Kidney capillary endothelial cell (primary cell): ENCODE measurements at regions not wholly inside any gene's neighbourhood (a gene's known extent, or its start where the extent isn't known, plus 50 kb on each side); places are given as distances from the start of the nearest gene placed in this dataset.
A peak's percentile ranks its signal among the peaks of the same experiment; 100 is the strongest.

Experiments
- DNase-seq: peaks from one replicate; pipeline ENCODE4 v3.0.0-alpha.2; 2018; ENCODE audit warnings: low spot score

DNA sequence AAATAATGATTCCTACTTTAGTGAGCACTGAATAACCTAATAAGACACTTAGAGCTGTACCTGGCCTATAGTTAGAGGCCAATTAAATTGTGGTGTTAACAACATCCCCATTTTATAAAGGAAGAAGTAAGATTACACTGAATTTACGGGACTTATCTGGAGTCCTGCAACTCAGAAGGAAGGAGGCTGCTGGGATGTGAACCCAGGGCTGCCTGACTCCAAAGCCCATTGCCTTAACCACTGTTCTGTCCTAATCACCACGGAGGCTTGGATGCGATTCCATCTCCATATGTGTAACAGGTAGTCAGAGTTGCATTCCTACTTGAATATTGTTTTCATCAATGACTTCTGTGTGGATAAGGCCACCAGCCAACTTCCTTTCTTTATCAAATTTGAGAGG is 168.9 kb downstream of the SOCS6 start:
- no peak for DNase-seq

DNA sequence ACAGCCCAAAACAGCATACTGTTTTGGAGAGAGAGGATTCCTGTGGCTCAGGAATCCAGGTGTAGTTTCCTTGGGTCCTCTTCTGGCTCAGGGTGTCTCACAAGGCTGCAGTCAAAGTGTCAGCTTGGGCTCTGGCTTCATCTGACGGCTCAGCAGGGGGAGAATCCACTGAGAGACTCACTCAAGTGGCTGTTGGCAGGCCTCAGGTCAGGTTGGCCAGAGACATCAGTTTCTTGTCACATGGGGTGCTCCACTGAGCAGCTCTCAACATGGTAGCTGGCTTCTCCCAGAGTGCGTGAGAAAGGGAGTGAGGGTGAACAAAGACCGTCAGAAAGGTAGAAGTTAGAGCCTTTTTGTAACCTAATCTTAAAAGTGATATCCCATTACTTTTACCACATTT is 168.4 kb downstream of the SOCS6 start:
- no peak for DNase-seq

DNA sequence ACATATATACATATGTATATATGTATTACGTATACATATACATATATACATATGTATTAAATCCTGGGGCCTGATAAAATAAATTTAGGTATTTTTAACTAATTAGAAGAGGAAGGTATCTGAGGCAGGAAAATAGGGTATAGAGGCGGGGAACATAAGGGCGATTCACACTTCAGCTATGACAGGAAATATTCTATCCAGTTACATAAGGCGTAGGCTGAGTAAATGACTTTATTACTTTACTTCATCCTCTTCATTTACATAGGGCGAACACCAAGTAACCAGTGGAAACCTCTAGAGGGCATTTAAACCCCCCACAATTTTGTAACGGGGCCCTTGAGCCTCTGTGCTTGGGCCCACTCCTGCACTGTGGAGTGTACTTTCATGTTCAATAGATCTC is 167.5 kb downstream of the SOCS6 start:
- DNase-seq, result no peak

- no peak for DNase-seq
These were observed 166.9 kb downstream of the SOCS6 start for GRCh38 chr18:70455731-70456130.

- DNase-seq, result peak; percentile 69
These were observed 166.0 kb downstream of the SOCS6 start for GRCh38 chr18:70454704-70455322.

GRCh38 chr18:70453058-70453775 is 164.4 kb downstream of the SOCS6 start:
- no peak for DNase-seq

GRCh38 chr18:70452501-70452900 is 163.7 kb downstream of the SOCS6 start:
- DNase-seq, result no peak

DNA sequence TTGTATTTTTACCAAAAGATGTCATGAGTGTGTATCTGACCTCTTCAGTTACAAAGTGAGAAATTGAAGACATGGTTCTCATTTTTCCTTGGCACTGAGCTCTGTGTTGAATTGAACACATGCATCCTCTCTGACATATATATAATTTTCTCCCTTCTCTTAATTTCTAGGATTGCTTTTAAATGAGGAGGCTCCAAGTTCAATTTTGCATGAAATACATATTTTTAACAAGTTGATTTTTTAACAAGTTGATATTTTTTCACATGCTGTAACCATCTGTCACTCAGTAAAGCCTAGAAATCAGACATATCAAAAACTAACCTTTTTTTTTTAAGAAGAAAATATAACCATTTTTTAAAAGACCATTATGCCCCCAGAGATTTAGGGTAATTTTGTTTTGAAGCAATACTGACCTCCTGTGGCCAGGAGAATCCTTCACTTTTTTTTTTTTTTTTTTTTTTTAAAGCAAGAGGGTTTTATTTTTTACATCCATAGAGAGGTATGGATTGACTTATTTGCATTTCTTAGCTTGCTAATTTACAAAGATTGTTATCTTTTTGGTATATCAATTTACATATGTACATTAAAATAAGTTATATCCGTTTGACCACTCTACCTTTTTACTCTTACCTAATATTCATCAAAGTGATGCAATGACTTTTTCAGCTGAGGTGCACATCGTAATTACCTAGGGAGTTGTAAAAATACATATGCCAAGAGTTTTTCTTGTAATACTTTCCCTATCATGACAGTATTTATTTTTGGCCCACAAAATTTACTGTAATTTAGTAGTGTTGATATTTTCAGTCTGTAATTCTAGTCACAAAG is 161.8 kb downstream of the SOCS6 start:
- DNase-seq, result no peak

DNA sequence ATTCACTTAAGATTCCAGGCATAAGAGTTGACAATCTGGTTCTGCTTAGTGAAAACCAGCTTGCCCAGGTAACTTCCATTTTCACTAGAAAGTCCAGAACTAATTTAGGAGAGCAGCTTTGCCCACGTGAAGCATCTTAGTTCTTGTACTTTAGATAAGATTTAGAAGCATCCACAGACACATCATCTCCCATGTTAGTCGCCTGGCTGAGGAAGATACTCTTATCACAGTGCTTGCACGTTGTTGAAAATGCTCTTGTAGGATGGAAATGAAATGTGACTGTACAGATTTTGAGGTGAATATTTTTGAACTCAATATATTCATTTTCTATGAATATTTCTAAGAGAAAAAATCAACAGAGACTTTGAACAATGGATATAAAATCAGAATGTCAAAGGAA is 159.7 kb downstream of the SOCS6 start:
- no peak for DNase-seq

DNA sequence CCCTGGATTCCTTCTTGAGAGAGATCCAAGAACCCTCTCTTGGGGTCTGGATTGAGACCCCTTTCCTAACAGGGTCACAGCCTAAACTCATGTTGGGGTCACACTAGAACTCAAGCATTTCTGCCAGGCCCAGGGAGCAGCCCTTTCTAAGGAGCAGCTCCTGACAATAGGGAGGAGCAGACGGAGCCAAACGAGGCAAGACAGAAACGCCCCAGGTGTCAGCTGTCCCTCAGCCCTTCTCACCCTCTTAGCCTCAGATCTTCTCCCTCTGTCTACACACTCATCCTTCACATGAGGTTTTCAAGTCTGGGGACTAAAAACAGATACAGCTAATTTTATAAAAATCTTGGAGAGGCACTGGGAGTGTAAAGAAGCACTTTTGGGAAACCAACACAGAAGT is 157.2 kb downstream of the SOCS6 start:
- DNase-seq, result no peak

GRCh38 chr18:70442933-70443332 is 154.1 kb downstream of the SOCS6 start:
- no peak for DNase-seq

DNA sequence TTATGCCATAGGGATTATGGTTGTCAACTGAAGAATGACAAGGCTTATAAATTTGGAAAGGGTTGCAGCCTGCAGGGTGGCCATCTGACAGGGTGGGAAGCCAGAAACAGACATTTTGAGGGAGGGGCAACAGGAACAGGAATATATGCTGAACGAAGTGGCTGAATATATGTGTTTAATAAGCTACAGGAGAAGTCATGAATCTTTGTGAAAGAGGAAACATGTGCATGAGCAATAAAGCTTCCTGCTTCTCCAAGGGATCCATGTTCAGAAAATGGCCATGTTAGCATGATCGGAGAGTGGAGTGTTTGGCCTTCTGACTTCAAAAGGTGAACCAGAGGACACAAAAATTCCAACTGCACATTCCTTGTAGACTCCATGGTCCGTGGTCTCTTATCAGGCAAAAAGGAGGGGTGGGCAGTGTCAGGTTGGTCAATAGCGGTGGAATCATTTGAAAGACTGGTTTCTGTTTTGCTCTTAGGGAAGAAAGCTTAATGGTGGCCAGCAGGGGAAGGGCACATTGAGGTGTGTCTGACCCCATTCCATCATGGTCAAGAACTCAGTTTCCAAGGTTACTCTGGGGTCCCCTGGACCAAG is 144.1 kb downstream of the SOCS6 start:
- no peak for DNase-seq

DNA sequence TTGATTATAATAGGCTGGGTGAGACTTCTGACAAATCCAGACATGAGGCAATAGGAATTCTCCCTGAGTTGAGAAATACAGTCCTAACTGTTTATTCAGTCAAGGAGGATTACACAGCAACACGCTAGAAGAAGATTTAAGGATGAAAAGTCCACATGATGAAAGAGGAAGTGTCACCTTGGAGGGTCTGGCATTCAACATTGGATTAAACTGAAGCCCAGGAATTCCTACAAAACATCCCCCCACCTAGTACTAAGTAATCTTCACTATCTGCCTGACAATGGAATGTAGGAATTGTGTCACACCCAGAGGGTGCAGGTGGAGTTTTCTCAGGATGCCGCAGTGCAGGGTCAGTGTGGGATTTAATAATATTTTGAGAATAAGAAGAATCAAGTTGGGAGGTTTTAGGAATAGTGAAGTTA is 142.4 kb downstream of the SOCS6 start:
- no peak for DNase-seq

DNA sequence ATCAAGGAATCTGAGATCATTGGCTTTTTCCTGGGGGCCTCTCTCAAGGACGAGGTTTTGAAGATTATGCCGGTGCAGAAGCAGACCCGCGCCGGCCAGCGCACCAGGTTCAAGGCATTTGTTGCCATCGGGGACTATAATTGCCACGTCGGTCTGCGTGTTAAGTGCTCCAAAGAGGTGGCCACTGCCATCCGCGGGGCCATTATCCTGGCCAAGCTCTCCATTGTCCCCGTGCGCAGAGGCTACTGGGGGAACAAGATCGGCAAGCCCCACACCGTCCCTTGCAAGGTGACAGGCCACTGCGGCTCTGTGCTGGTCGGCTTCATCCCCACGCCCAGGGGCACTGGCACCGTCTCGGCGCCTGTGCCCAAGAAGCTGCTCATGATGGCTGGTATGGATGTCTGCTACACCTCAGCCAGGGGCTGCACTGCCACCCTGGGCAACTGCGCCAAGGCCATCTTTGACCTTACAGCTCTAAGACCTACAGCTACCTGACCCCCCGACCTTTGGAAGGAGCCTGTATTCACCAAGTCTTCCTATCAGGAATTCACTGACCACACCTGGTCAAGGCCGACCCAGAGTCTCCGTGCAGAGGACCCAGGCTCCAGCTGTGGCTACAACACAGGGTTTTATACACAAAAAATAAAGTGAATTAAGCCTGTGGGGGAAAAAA is 141.8 kb downstream of the SOCS6 start:
- DNase-seq, result no peak

GRCh38 chr18:70429847-70430500 is 141.1 kb downstream of the SOCS6 start:
- DNase-seq, result no peak

DNA sequence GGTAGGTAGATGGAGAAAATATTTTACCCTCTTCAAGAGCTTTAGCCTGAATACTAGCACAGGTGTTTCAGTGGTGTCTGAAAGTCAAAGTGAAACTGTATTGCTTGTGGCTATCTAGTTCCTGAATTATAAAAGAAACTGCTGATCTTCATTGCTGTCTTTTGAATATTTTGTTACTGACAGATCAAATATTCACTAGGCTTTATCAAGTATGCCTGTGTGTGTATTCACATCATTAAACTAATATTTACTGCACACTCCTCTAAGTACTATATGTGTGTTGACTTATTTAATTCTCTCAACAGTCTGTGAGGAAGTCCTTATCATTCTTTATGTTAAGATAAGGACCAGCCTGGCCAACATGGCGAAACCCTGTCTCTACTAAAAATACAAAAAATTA is 139.6 kb downstream of the SOCS6 start:
- no peak for DNase-seq

DNA sequence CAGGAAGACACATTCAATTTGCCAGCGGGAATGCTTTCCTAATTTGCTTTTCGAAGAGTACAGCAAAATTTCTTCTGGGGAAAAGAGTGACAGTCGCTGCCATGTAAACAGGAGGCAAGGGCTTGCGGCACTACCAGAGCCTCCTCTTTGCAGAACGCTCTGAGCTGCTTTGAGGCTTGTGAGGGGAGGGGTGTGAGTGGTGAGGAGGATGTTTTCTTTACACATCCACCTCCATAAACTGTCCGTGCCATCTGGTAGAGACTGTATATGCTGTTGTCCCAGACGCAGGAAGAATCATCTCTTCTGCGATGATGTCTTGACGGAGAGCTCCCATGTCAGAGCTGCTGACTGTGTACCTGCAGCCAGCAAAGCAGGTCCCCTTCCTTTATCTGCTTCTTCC is 138.0 kb downstream of the SOCS6 start:
- DNase-seq, result no peak

GRCh38 chr18:70425236-70425635 is 136.4 kb downstream of the SOCS6 start:
- DNase-seq, result no peak

- DNase-seq, result no peak
These were observed 135.1 kb downstream of the SOCS6 start for GRCh38 chr18:70423988-70424387.

DNA sequence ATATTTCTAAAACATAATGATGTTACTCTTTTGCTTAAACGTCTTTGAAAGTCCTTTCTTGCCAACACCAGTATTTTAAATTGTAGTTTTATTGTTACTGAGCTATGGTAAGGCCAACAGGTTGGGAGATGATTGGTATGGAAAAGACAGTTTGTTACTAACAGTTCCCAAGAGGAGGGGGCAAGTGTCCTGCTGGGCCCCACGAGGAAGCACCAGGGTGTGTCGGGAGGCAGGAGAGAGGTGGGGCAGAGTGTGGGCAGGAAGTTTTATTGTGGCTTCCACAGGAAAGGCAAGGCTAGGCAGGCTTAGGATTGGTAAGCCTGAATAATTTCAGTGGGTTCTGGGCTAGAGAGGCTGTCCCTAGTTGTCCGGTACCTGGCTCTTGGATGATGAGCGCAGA is 134.3 kb downstream of the SOCS6 start:
- no peak for DNase-seq

DNA sequence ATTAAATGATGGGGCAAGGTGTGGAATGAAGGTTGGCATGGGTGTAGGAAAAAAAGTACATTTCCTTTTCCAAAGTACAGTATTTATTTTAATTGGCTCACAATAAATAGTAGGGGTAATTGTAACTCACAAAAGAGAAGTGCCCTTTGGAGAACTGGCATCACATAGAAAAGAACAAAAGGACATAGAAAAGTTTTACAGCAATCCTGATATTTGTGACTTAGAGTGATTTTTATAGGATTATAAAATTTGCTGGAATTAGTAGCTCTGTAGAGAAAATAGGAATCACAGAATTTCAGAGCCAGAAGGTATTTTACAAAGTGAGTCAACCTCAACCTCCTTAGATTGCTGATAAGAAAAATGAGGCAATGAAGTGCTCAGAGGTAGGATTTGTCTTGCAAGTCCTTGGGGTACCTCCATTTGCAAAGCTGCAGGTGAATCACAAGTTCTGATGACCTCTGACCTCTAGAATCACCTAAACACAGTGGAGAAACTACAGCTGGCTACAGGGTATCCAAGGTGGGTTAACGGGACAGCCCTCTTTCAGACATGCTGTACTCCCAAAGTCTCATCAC is 133.6 kb downstream of the SOCS6 start:
- DNase-seq, result no peak
